GM23338 (cell line): ENCODE measurements at regions not wholly inside any gene's neighbourhood (a gene's known extent, or its start where the extent isn't known, plus 50 kb on each side); places are given as distances from the start of the nearest gene placed in this dataset.

Experiments
- ATAC-seq: fragments of 200-7000 bp; cut with Tn5 transposase; 3 replicates; pipeline ENCODE4 v1.9.1; 2020
- DNase-seq: peaks from one replicate; pipeline ENCODE4 v3.0.0-alpha.2; 2015; ENCODE audit warnings: low spot score
- H2AFZ ChIP-seq: fragments of 200-600 bp; sonication (generic); 2 replicates; pipeline ENCODE4 v1.8.0; 2016; ENCODE audit warnings: antibody characterized with exemption, mild to moderate bottlenecking, moderate library complexity
- H3F3A ChIP-seq: fragments of 200-600 bp; sonication (generic); replicated peaks from 2 replicates; pipeline ENCODE4 v1.8.0; 2017; ENCODE audit warnings: antibody characterized with exemption, mixed run types, low read depth
- H3K27ac ChIP-seq: fragments of 200-600 bp; sonication (generic); 2 replicates; pipeline ENCODE4 v1.6.1; 2016; ENCODE audit warnings: low read depth
- H3K27me3 ChIP-seq: fragments of 200-600 bp; sonication (generic); 2 replicates; pipeline ENCODE4 v1.8.0; 2016; ENCODE audit warnings: mild to moderate bottlenecking, mixed run types, moderate library complexity; ENCODE audit not compliant: insufficient read depth
- H3K36me3 ChIP-seq: fragments of 200-600 bp; sonication (generic); 2 replicates; pipeline ENCODE4 v1.8.0; 2016; ENCODE audit warnings: mild to moderate bottlenecking; ENCODE audit not compliant: insufficient read depth
- H3K4me1 ChIP-seq: fragments of 200-600 bp; sonication (generic); 2 replicates; pipeline ENCODE4 v1.8.0; 2016; ENCODE audit warnings: mild to moderate bottlenecking, moderate library complexity; ENCODE audit not compliant: insufficient read depth
- H3K4me2 ChIP-seq: fragments of 200-600 bp; sonication (generic); 2 replicates; pipeline ENCODE4 v1.7.1; 2017; ENCODE audit warnings: mixed run types
- H3K4me3 ChIP-seq: fragments of 200-600 bp; sonication (generic); 2 replicates; pipeline ENCODE4 v1.6.1; 2016; ENCODE audit warnings: mixed run types
- H3K79me2 ChIP-seq: fragments of 200-600 bp; sonication (generic); replicated peaks from 2 replicates; pipeline ENCODE4 v1.8.0; 2017; ENCODE audit warnings: mild to moderate bottlenecking; ENCODE audit not compliant: insufficient read depth
- H3K9me2 ChIP-seq: fragments of 200-600 bp; sonication (generic); 2 replicates; pipeline ENCODE4 v1.8.0; 2017; ENCODE audit not compliant: insufficient read depth
- H4K20me1 ChIP-seq: fragments of 200-600 bp; sonication (generic); replicated peaks from 2 replicates; pipeline ENCODE4 v1.8.0; 2017; ENCODE audit warnings: mild to moderate bottlenecking; ENCODE audit not compliant: insufficient read depth
- H3K27ac Mint-ChIP-seq: 2 replicates; pipeline ENCODE4 v1.8.0; 2020; ENCODE audit warnings: inconsistent platforms, mild to moderate bottlenecking, moderate library complexity, mixed read lengths
- H3K27me3 Mint-ChIP-seq: 3 replicates; pipeline ENCODE4 v1.8.0; 2022; ENCODE audit warnings: low read depth, mild to moderate bottlenecking, moderate library complexity, mixed read lengths, inconsistent platforms; ENCODE audit not compliant: insufficient read depth, poor library complexity
- H3K36me3 Mint-ChIP-seq: 3 replicates; pipeline ENCODE4 v1.8.0; 2021; ENCODE audit warnings: low read depth, mild to moderate bottlenecking, inconsistent platforms, moderate library complexity, mixed read lengths
- H3K4me1 Mint-ChIP-seq: 3 replicates; pipeline ENCODE4 v1.8.0; 2020; ENCODE audit warnings: mild to moderate bottlenecking, inconsistent platforms, mixed read lengths
- H3K4me3 Mint-ChIP-seq: 3 replicates; pipeline ENCODE4 v1.8.0; 2021; ENCODE audit warnings: moderate library complexity, mild to moderate bottlenecking, inconsistent platforms, mixed read lengths
- H3K9me3 Mint-ChIP-seq: 3 replicates; pipeline ENCODE4 v1.8.0; 2020; ENCODE audit warnings: moderate library complexity, mild to moderate bottlenecking, inconsistent platforms, mixed read lengths
- CREB1 ChIP-seq: fragments of 250-450 bp; sonication (Bioruptor Pico); IDR thresholded peaks from 2 replicates; pipeline ENCODE4 v1.5.0; 2020; ENCODE audit warnings: low read depth, mild to moderate bottlenecking, moderate library complexity
- CTCF ChIP-seq, 2 experiments: fragments of 200-600 bp in 1 of 2; sonication (generic) in 1 of 2; conservative IDR thresholded peaks; 2 replicates each; pipeline versions ENCODE4 v1.5.1 to v1.6.1; 2016 to 2017; ENCODE audit warnings: antibody characterized with exemption in 2 of 2, low read depth in 2 of 2, mild to moderate bottlenecking in 2 of 2, moderate library complexity in 1 of 2
- EZH2 ChIP-seq: fragments of 200-600 bp; sonication (generic); IDR thresholded peaks from one replicate; pipeline ENCODE4 v1.8.0; 2017; ENCODE audit warnings: antibody characterized with exemption, mild to moderate bottlenecking, low read depth; ENCODE audit not compliant: unreplicated experiment
- EZH2phosphoT487 ChIP-seq: fragments of 200-600 bp; sonication (generic); IDR thresholded peaks from one replicate; pipeline ENCODE4 v1.8.1; 2018; ENCODE audit warnings: antibody characterized with exemption; ENCODE audit not compliant: unreplicated experiment
- JUNB ChIP-seq: IDR thresholded peaks from one replicate; pipeline ENCODE4 v1.6.1; 2016; ENCODE audit warnings: antibody characterized with exemption; ENCODE audit not compliant: unreplicated experiment
- NANOG ChIP-seq: IDR thresholded peaks from 2 replicates; pipeline ENCODE4 v1.6.1; 2016; ENCODE audit warnings: antibody characterized with exemption, borderline replicate concordance
- POLR2AphosphoS5 ChIP-seq: IDR thresholded peaks from 2 replicates; pipeline ENCODE4 v1.6.1; 2016; ENCODE audit warnings: antibody characterized with exemption, low read depth
- REST ChIP-seq: IDR thresholded peaks from one replicate; pipeline ENCODE4 v1.6.1; 2018; ENCODE audit warnings: antibody characterized with exemption; ENCODE audit not compliant: unreplicated experiment
- STAT1 ChIP-seq: IDR thresholded peaks from one replicate; pipeline ENCODE4 v1.6.1; 2016; ENCODE audit warnings: antibody characterized with exemption; ENCODE audit not compliant: unreplicated experiment
- ZNF114 ChIP-seq: fragments of 250-450 bp; sonication (Bioruptor Pico); IDR thresholded peaks from 2 replicates; pipeline ENCODE4 v1.5.0; 2020; ENCODE audit warnings: mild to moderate bottlenecking, moderate library complexity
- ZNF331 ChIP-seq: fragments of 250-450 bp; sonication (Bioruptor Pico); IDR thresholded peaks from 2 replicates; pipeline ENCODE4 v1.5.0; 2020; ENCODE audit warnings: low read depth, mild to moderate bottlenecking, moderate library complexity

GRCh38 chr17:68731465-68731864 lies 130.3 kb upstream of the FAM20A start:
- Mint-ChIP-seq H3K36me3 (peaks cover 59% of the 10 kb centered on the region), H3K27ac (no peak overlapping the region; the same call in 1 of the 2 replicates), H3K4me1 (peaks cover 21% of the 10 kb centered on the region), H3K9me3 (peaks cover 71% of the 10 kb centered on the region), H3K27me3 (peaks cover 2% of the 10 kb centered on the region), H3K4me3 (no peak overlapping the region; the same call in 2 of the 3 replicates)
- peak overlapping the region; percentile 27; the same call in 1 of the 2 replicates for H3K4me2 ChIP-seq
- no peaks in the 10 kb centered on the region for H3F3A ChIP-seq
- no peak for ATAC-seq
- no peak for DNase-seq
- TF ChIP-seq EZH2, result no peak
- TF ChIP-seq JUNB, result no peak
- TF ChIP-seq ZNF331 (CRISPR knock-in tag), result no peak
- no peak for TF ChIP-seq EZH2phosphoT487
- no peak for TF ChIP-seq NANOG
- peaks cover 7% of the 10 kb centered on the region for H3K36me3 ChIP-seq
- no peaks in the 10 kb centered on the region for H3K79me2 ChIP-seq
- no peaks in the 10 kb centered on the region for H3K27me3 ChIP-seq
- H3K4me1 ChIP-seq, result peaks cover 15% of the 10 kb centered on the region
- H4K20me1 ChIP-seq, result no peaks in the 10 kb centered on the region
- peaks cover 9% of the 10 kb centered on the region; the same call in 1 of the 2 replicates for H3K9me2 ChIP-seq
- no peak overlapping the region for H2AFZ ChIP-seq
- H3K4me3 ChIP-seq, result no peak overlapping the region
- H3K27ac ChIP-seq, result peak overlapping the region; percentile 69; the same call in 1 of the 2 replicates

DNA sequence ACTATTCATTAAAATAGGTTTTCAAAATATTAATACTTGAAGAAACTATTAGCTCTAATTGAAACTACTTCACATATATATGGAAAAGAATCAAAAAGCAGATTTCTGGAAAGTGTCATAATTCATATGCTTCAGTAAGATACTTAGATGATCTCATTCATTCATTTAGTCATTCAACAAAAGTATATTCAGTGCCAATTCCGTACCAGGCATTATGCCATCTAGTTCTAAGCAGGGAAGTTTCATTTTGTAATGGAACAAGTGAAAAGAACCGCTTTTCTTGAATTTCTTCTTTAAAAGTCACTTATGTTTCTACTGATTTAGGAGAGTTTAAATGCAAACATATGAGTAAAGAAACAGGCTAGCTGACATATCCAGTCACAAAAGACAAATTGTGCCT lies 118.3 kb upstream of the FAM20A start:
- Mint-ChIP-seq H3K4me3 (no peak overlapping the region), H3K27me3 (peaks cover 2% of the 10 kb centered on the region), H3K27ac (no peak overlapping the region), H3K4me1 (peaks cover 1% of the 10 kb centered on the region; the same call in 2 of the 3 replicates), H3K9me3 (no peaks in the 10 kb centered on the region), H3K36me3 (no peaks in the 10 kb centered on the region; the same call in 2 of the 3 replicates)
- no peaks in the 10 kb centered on the region for H3K79me2 ChIP-seq
- no peak overlapping the region for H3K4me3 ChIP-seq
- no peaks in the 10 kb centered on the region for H4K20me1 ChIP-seq
- no peaks in the 10 kb centered on the region; the same call in 1 of the 2 replicates for H3K4me1 ChIP-seq
- H2AFZ ChIP-seq, result no peak overlapping the region
- no peak overlapping the region for H3K27ac ChIP-seq
- peaks cover 5% of the 10 kb centered on the region; the same call in 1 of the 2 replicates for H3K9me2 ChIP-seq
- H3K4me2 ChIP-seq, result no peak overlapping the region
- H3F3A ChIP-seq, result no peaks in the 10 kb centered on the region
- DNase-seq (no peak), ATAC-seq (no peak)
- H3K27me3 ChIP-seq, result no peaks in the 10 kb centered on the region
- H3K36me3 ChIP-seq, result no peaks in the 10 kb centered on the region
- TF ChIP-seq ZNF114 (no peak), REST (no peak), STAT1 (no peak), CTCF (conservative IDR thresholded peaks at IDR 0.05; ENCODE audit: low read depth in 2 of 2) (no peak), EZH2 (no peak), EZH2phosphoT487 (no peak), POLR2AphosphoS5 (no peak), CREB1 (CRISPR knock-in tag) (no peak), JUNB (no peak)
